AG10803 (cell line): ENCODE measurements at regions not wholly inside any gene's neighbourhood (a gene's known extent, or its start where the extent isn't known, plus 50 kb on each side); places are given as distances from the start of the nearest gene placed in this dataset.
A peak's percentile ranks its signal among the peaks of the same experiment; 100 is the strongest.
"Not testable (repeated sequence)": the region's sequence is repeated elsewhere in the genome, so short reads cannot be mapped to it uniquely, and the experiment has no call there.

ENCODE experiments used
- DNase-seq: peaks from one replicate; pipeline ENCODE4 v3.0.0; 2010; ENCODE audit warnings: low read depth
- H3K4me3 ChIP-seq: 2 replicates; pipeline ENCODE4 v1.5.1; 2011; ENCODE audit warnings: mild to moderate bottlenecking, low read length, control low read depth
- TF ChIP-seq, protein P1 (sequence below): conservative IDR thresholded peaks from 2 replicates; pipeline ENCODE4 v1.5.1; 2011; ENCODE audit warnings: mild to moderate bottlenecking, low read length, control low read depth, inconsistent platforms

DNA sequence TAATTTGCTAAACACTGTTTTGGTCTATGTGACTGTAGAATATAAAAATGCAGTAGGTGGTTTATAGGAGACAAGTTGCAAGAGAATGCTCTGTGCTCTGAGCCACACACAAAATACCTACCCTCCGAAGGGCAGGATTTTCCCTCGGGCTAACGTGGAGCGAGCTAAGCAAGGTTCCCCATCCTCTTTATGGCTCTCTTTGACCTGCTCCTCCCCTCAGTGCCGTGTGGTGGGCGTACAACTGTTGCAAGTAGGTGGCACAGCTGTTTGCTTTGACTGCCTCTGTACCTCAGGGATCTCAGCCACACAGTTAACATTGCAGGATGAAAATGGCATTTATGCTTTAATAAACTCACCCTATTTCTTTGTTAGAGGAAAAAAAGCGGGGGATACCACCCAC is 339.1 kb downstream of the SATB1 start:
- DNase-seq, result no peak
- TF ChIP-seq, protein P1, sequence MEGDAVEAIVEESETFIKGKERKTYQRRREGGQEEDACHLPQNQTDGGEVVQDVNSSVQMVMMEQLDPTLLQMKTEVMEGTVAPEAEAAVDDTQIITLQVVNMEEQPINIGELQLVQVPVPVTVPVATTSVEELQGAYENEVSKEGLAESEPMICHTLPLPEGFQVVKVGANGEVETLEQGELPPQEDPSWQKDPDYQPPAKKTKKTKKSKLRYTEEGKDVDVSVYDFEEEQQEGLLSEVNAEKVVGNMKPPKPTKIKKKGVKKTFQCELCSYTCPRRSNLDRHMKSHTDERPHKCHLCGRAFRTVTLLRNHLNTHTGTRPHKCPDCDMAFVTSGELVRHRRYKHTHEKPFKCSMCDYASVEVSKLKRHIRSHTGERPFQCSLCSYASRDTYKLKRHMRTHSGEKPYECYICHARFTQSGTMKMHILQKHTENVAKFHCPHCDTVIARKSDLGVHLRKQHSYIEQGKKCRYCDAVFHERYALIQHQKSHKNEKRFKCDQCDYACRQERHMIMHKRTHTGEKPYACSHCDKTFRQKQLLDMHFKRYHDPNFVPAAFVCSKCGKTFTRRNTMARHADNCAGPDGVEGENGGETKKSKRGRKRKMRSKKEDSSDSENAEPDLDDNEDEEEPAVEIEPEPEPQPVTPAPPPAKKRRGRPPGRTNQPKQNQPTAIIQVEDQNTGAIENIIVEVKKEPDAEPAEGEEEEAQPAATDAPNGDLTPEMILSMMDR, result no peak
- no peak overlapping the region for H3K4me3 ChIP-seq

- H3K4me3 ChIP-seq, result no peak overlapping the region
- TF ChIP-seq, protein P1, result no peak
- no peak for DNase-seq
These were observed 339.7 kb downstream of the SATB1 start for GRCh38 chr3:18085429-18085828.

DNA sequence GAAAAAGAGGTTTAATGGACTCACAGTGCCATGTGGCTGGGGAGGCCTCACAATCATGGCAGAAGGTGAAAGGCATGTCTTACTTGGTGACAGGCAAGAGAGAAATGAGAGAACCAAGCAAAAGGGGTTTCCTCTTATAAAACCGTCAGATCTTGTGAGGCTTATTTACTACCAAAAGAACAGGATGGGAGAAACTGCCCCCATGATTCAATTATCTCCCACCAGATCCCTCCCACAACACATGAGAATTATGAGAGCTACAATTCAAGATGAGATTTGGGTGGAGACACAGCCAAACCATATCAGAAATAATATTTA is 340.8 kb upstream of the TBC1D5 start:
- DNase-seq, result not testable (repeated sequence)

GRCh38 chr3:18082551-18083272 is 340.3 kb upstream of the TBC1D5 start:
- no peak overlapping the region for H3K4me3 ChIP-seq
- TF ChIP-seq, protein P1, result no peak
- DNase-seq, result no peak

More for the DNA sequence above, 340.8 kb upstream of the TBC1D5 start:
- H3K4me3 ChIP-seq, result not testable (repeated sequence)

DNA sequence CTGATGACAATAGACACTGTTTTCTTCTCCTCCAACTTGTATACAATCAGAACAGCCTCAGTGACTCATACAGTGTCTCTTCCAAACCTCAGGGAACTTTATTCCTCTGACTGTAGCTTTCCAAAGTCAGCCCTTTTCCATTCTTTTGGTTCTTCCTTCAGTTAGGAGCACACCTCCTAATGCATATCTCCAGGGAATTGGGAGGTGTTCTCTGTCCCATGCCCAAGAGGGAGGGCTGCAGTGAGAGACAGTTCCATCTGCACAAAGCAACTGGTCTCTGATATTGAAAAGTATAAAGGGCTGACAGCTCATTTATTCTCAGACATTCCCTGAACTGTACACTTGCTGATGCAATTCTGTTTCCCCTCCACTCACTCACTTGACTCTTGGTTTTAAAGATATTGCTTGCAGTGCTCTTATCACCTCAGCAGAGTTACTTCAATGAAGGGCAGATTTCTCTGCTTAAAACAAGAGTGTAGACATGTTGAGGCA is 337.8 kb upstream of the TBC1D5 start:
- H3K4me3 ChIP-seq, result no peak overlapping the region
- DNase-seq, result peak; percentile 34
- TF ChIP-seq, protein P1, result no peak

DNA sequence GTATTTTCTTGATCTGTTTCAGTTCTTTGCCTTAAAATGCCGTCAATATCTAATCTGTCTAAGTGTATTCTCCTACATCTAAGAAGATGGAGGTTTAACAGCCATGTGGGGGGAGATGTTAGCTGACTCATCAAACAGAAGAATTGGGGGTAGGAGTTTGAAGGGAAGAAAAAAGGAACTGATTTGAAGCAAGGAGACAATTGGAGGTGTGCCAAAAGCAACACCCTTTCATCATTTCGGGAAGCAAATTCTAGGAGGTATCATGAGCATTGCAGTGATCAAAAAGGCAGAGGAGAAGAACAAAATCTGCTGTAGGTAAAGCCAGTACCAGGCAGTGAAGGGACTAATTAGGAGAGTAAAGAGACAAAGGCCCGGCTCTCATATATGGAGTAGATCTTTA is 337.3 kb upstream of the TBC1D5 start:
- no peak overlapping the region for H3K4me3 ChIP-seq
- TF ChIP-seq, protein P1, result no peak
- DNase-seq, result no peak

DNA sequence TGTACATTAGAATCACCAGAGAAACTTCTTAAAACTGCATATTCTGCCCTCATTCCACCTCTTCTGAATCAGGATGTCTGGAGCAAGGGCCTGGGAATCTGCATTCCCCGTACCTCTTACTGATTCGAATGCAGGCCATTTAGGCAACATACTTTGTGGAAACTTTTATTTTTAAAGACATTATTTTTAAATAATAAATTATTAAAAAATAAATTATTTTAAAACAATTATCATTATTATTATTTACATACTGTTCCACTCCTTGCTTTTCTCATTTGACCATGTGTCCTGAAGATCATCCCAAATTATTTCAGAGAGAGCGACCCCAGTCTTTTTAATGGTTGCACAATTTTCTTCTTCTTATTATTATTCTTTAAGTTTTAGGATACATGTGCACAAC is 336.6 kb upstream of the TBC1D5 start:
- no peak for DNase-seq
- H3K4me3 ChIP-seq, result no peak overlapping the region
- TF ChIP-seq, protein P1, result no peak
